ENCODE measurements at regions not wholly inside any gene's neighbourhood (a gene's known extent, or its start where the extent isn't known, plus 50 kb on each side); places are given as distances from the start of the nearest gene placed in this dataset.
"Not testable (repeated sequence)": the region's sequence is repeated elsewhere in the genome, so short reads cannot be mapped to it uniquely, and the experiment has no call there.

GRCh38 chr11:97702951-97703350, 1313.1 kb downstream of the JRKL start:
- H3K4me3 ChIP-seq (ENCODE audit: low read length): no peak overlapping the region
- H3K4me1 ChIP-seq (ENCODE audit: control insufficient read depth, insufficient read depth, low read length): no peaks in the 10 kb centered on the region
- no peaks in the 10 kb centered on the region for H3K27me3 ChIP-seq (ENCODE audit: control insufficient read depth, insufficient read depth, low read length)
- H3K9me3 ChIP-seq (ENCODE audit: control insufficient read depth, low read depth, low read length): no peaks in the 10 kb centered on the region
- H3K27ac ChIP-seq (ENCODE audit: low read length): no peak overlapping the region
- no peak for DNase-seq
- H3K36me3 ChIP-seq (ENCODE audit: control insufficient read depth, insufficient read depth, low read length): no peaks in the 10 kb centered on the region
- WGBS (ENCODE audit: insufficient coverage, low lambda C conversion rate): no CpG with 5 or more reads among the region's 1 CpG

- Histone ChIP-seq H3K27me3 (ENCODE audit: control insufficient read depth, insufficient read depth, low read length) (no peaks in the 10 kb centered on the region), H3K9me3 (ENCODE audit: control insufficient read depth, low read depth, low read length) (no peaks in the 10 kb centered on the region), H3K27ac (ENCODE audit: low read length) (no peak overlapping the region), H3K36me3 (ENCODE audit: control insufficient read depth, insufficient read depth, low read length) (no peaks in the 10 kb centered on the region), H3K4me1 (ENCODE audit: control insufficient read depth, insufficient read depth, low read length) (no peaks in the 10 kb centered on the region), H3K4me3 (ENCODE audit: low read length) (no peak overlapping the region)
- no peak for DNase-seq
- WGBS (ENCODE audit: insufficient coverage, low lambda C conversion rate): 57% methylated on average over 1 of the region's 3 CpGs
These were observed 1314.0 kb downstream of the JRKL start for GRCh38 chr11:97703851-97704250.

DNA sequence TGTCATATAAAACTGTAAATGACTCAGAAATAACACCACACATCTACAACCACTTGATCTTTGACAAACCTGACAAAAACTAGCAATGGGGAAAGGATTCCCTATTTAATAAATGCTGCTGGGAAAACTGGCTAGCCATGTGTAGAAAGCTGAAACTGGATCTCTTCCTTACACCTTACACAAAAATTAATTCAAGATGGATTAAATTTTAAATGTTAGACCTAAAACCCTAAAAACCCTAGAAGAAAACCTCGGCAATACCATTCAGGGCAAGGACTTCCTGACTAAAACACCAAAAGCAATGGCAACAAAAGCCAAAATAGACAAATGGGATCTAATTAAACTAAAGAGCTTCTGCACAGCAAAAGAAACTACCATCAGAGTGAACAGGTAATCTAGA, 1315.3 kb upstream of the CNTN5 start:
- H3K9me3 ChIP-seq (ENCODE audit: control insufficient read depth, low read depth, low read length); H3K27ac ChIP-seq (ENCODE audit: low read length); H3K4me3 ChIP-seq (ENCODE audit: low read length); DNase-seq; H3K36me3 ChIP-seq (ENCODE audit: control insufficient read depth, insufficient read depth, low read length); H3K27me3 ChIP-seq (ENCODE audit: control insufficient read depth, insufficient read depth, low read length); H3K4me1 ChIP-seq (ENCODE audit: control insufficient read depth, insufficient read depth, low read length): not testable (repeated sequence)
- WGBS (ENCODE audit: insufficient coverage, low lambda C conversion rate): no CpG with 5 or more reads among the region's 1 CpG

- WGBS (ENCODE audit: insufficient coverage, low lambda C conversion rate): no CpG with 5 or more reads among the region's 26 CpGs
- H3K9me3 ChIP-seq (ENCODE audit: control insufficient read depth, low read depth, low read length): peaks cover 6% of the 10 kb centered on the region
- H3K4me3 ChIP-seq (ENCODE audit: low read length): no peak overlapping the region
These were observed 1302.8 kb upstream of the CNTN5 start for GRCh38 chr11:97717922-97718321.

GRCh38 chr11:97722065-97722464, 1298.7 kb upstream of the CNTN5 start:
- H3K27ac ChIP-seq (ENCODE audit: low read length): no peak overlapping the region
- H3K4me1 ChIP-seq (ENCODE audit: control insufficient read depth, insufficient read depth, low read length): no peaks in the 10 kb centered on the region
- peaks cover 6% of the 10 kb centered on the region for H3K9me3 ChIP-seq (ENCODE audit: control insufficient read depth, low read depth, low read length)
- H3K27me3 ChIP-seq (ENCODE audit: control insufficient read depth, insufficient read depth, low read length): no peaks in the 10 kb centered on the region
- H3K4me3 ChIP-seq (ENCODE audit: low read length): no peak overlapping the region
- WGBS (ENCODE audit: insufficient coverage, low lambda C conversion rate): no CpG with 5 or more reads among the region's 1 CpG
- no peak for DNase-seq
- H3K36me3 ChIP-seq (ENCODE audit: control insufficient read depth, insufficient read depth, low read length): no peaks in the 10 kb centered on the region

More at GRCh38 chr11:97717922-97718321, 1302.8 kb upstream of the CNTN5 start:
- Histone ChIP-seq H3K27me3 (ENCODE audit: control insufficient read depth, insufficient read depth, low read length) (no peaks in the 10 kb centered on the region), H3K4me1 (ENCODE audit: control insufficient read depth, insufficient read depth, low read length) (no peaks in the 10 kb centered on the region), H3K36me3 (ENCODE audit: control insufficient read depth, insufficient read depth, low read length) (no peaks in the 10 kb centered on the region), H3K27ac (ENCODE audit: low read length) (no peak overlapping the region)
- DNase-seq: no peak

GRCh38 chr11:97722721-97723120, 1298.0 kb upstream of the CNTN5 start:
- no peak overlapping the region for H3K4me3 ChIP-seq (ENCODE audit: low read length)
- H3K9me3 ChIP-seq (ENCODE audit: control insufficient read depth, low read depth, low read length): peaks cover 5% of the 10 kb centered on the region
- H3K4me1 ChIP-seq (ENCODE audit: control insufficient read depth, insufficient read depth, low read length): no peaks in the 10 kb centered on the region
- no CpG with 5 or more reads among the region's 1 CpG for WGBS (ENCODE audit: insufficient coverage, low lambda C conversion rate)
- H3K27ac ChIP-seq (ENCODE audit: low read length): no peak overlapping the region
- DNase-seq: no peak
- H3K36me3 ChIP-seq (ENCODE audit: control insufficient read depth, insufficient read depth, low read length): no peaks in the 10 kb centered on the region
- no peaks in the 10 kb centered on the region for H3K27me3 ChIP-seq (ENCODE audit: control insufficient read depth, insufficient read depth, low read length)

GRCh38 chr11:97729546-97730272, 1291.0 kb upstream of the CNTN5 start:
- H3K9me3 ChIP-seq (ENCODE audit: control insufficient read depth, low read depth, low read length): no peaks in the 10 kb centered on the region
- H3K36me3 ChIP-seq (ENCODE audit: control insufficient read depth, insufficient read depth, low read length): no peaks in the 10 kb centered on the region
- WGBS (ENCODE audit: insufficient coverage, low lambda C conversion rate): 80% methylated on average over 1 of the region's 4 CpGs
- no peak for DNase-seq
- no peak overlapping the region for H3K4me3 ChIP-seq (ENCODE audit: low read length)
- no peak overlapping the region for H3K27ac ChIP-seq (ENCODE audit: low read length)
- H3K27me3 ChIP-seq (ENCODE audit: control insufficient read depth, insufficient read depth, low read length): no peaks in the 10 kb centered on the region
- no peaks in the 10 kb centered on the region for H3K4me1 ChIP-seq (ENCODE audit: control insufficient read depth, insufficient read depth, low read length)

DNA sequence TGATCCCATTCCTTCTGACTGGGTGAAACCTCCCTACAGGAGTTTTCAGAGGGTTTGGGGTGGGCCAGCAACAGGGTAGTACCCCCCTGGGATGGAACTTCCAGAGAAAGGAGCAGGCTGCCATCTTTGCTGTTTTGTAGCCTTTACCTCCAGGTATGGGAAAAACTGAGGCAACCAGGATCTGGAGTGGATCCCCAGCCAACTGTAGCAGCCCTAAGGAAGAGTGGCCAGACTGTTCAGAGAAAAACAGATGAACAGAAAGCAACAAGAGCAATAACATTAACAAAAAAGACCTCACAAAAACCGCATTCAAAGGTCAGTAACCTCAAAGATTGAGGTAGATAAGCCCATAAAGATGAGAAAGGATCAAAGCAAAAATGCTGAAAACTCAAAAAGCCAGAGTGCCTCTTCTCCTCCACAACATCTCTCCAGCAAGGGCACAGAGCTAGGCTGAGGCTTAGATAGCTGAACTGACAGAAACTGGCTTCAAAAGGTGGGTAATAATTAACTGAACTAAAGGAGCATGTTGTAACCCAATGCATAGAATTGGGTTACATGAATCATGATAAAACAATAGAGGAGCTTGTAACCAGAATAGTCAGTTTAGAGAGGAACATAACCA, 1288.6 kb upstream of the CNTN5 start:
- Histone ChIP-seq H3K36me3 (ENCODE audit: control insufficient read depth, insufficient read depth, low read length) (no peaks in the 10 kb centered on the region), H3K9me3 (ENCODE audit: control insufficient read depth, low read depth, low read length) (no peaks in the 10 kb centered on the region), H3K4me1 (ENCODE audit: control insufficient read depth, insufficient read depth, low read length) (no peaks in the 10 kb centered on the region), H3K4me3 (ENCODE audit: low read length) (no peak overlapping the region), H3K27me3 (ENCODE audit: control insufficient read depth, insufficient read depth, low read length) (no peaks in the 10 kb centered on the region), H3K27ac (ENCODE audit: low read length) (no peak overlapping the region)
- DNase-seq: no peak
- WGBS (ENCODE audit: insufficient coverage, low lambda C conversion rate): no CpG with 5 or more reads among the region's 1 CpG

DNA sequence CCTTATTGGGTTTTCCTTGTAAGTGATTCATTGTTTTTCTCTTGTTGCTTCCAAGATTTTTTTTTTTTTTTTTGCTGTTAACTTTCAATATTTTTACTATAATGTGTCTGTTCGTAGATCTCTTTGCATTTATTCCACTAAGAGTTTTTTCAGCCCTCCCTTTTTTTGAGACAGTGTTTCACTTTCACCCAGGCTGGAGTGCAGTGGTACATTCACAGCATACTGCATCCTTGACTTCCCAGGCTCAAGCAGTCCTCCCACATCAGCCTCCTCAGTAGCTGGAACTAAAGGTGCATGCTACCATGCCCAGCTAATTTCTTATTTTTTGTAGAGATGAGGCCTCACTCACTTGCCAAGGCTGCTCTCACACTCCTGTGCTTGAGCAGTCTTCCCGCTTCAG, 1282.0 kb upstream of the CNTN5 start:
- DNase-seq: no peak
- Histone ChIP-seq H3K36me3 (ENCODE audit: control insufficient read depth, insufficient read depth, low read length) (no peaks in the 10 kb centered on the region), H3K9me3 (ENCODE audit: control insufficient read depth, low read depth, low read length) (no peaks in the 10 kb centered on the region), H3K4me3 (ENCODE audit: low read length) (no peak overlapping the region), H3K27me3 (ENCODE audit: control insufficient read depth, insufficient read depth, low read length) (no peaks in the 10 kb centered on the region), H3K4me1 (ENCODE audit: control insufficient read depth, insufficient read depth, low read length) (no peaks in the 10 kb centered on the region), H3K27ac (ENCODE audit: low read length) (no peak overlapping the region)
- WGBS (ENCODE audit: insufficient coverage, low lambda C conversion rate): 80% methylated on average over 1 of the region's 2 CpGs

- no peaks in the 10 kb centered on the region for H3K27me3 ChIP-seq (ENCODE audit: control insufficient read depth, insufficient read depth, low read length)
- DNase-seq: peak in 1 of 2 donors; percentile 14
- no peak overlapping the region for H3K27ac ChIP-seq (ENCODE audit: low read length)
- H3K36me3 ChIP-seq (ENCODE audit: control insufficient read depth, insufficient read depth, low read length): no peaks in the 10 kb centered on the region
- H3K9me3 ChIP-seq (ENCODE audit: control insufficient read depth, low read depth, low read length): no peaks in the 10 kb centered on the region
- H3K4me3 ChIP-seq (ENCODE audit: low read length): no peak overlapping the region
- WGBS (ENCODE audit: insufficient coverage, low lambda C conversion rate): no CpG with 5 or more reads among the region's 4 CpGs
- H3K4me1 ChIP-seq (ENCODE audit: control insufficient read depth, insufficient read depth, low read length): no peaks in the 10 kb centered on the region
These were observed 1280.6 kb upstream of the CNTN5 start for GRCh38 chr11:97739932-97740800.

Measured in large intestine (tissue), 3 donors.